Spleen (tissue), 7 donors: ENCODE measurements at regions not wholly inside any gene's neighbourhood (a gene's known extent, or its start where the extent isn't known, plus 50 kb on each side); places are given as distances from the start of the nearest gene placed in this dataset.

ENCODE experiments used
- CTCF ChIP-seq, 11 experiments: fragments of 200-600 bp in 7 of 11; fragments of 450-650 bp in 4 of 11; sonication (generic) in 4 of 11; IDR thresholded peaks in 8 of 11; conservative IDR thresholded peaks in 3 of 11; 1 replicate in 7 of 11; 2 replicates in 4 of 11; pipeline versions ENCODE4 v1.4.0 to v1.8.0; 2016 to 2021; ENCODE audit warnings: antibody characterized with exemption in 11 of 11, inconsistent platforms in 4 of 11, mild to moderate bottlenecking in 1 of 11
- POLR2A ChIP-seq, 3 donors: fragments of 450-650 bp; IDR thresholded peaks; one replicate each; pipeline ENCODE4 v1.5.1; 2017; ENCODE audit warnings: antibody characterized with exemption in 3 of 3, mild to moderate bottlenecking in 1 of 3
- donor health status: DM: no; HTN: no; CAD: no; lungs with moderate emphysema.
- donor health status: DM: no; HTN: no; CAD: no.
- donor health status: DM: no; HTN: no; CAD: no.

- TF ChIP-seq POLR2A (IDR thresholded peaks at IDR 0.05) (no peak), CTCF (IDR thresholded peaks at IDR 0.05 in 8 of 11, conservative IDR thresholded peaks at IDR 0.05 in 3 of 11) (no peak)
Observed at GRCh38 chr9:26033336-26033735, 355.1 kb upstream of the TUSC1 start.
